Neural cell (in vitro differentiated cells): ENCODE measurements at regions not wholly inside any gene's neighbourhood (a gene's known extent, or its start where the extent isn't known, plus 50 kb on each side); places are given as distances from the start of the nearest gene placed in this dataset.

ENCODE experiments used
- H2AFZ ChIP-seq: fragments of 200-600, 300-800 bp; sonication (generic), shearing (Covaris generic); 2 replicates; pipeline ENCODE4 v1.6.0; 2014; ENCODE audit warnings: low read depth, mild to moderate bottlenecking, antibody characterized with exemption, low read length, moderate library complexity
- H3F3A ChIP-seq: fragments of 200-600 bp; shearing (Covaris generic); 2 replicates; pipeline ENCODE4 v1.6.1; 2016; ENCODE audit warnings: mild to moderate bottlenecking, moderate library complexity, mixed read lengths, antibody characterized with exemption, low read length; ENCODE audit not compliant: insufficient read depth, poor library complexity, severe bottlenecking
- H3K27ac ChIP-seq: fragments of 200-600, 300-800 bp; sonication (generic), shearing (Covaris generic); 2 replicates; pipeline ENCODE4 v1.5.1; 2014; ENCODE audit warnings: mild to moderate bottlenecking, low read length, moderate library complexity
- H3K27me3 ChIP-seq: fragments of 300-800, 200-600 bp; sonication (generic), shearing (Covaris generic); 2 replicates; pipeline ENCODE4 v1.6.0; 2014; ENCODE audit warnings: mild to moderate bottlenecking, low read depth, low read length, moderate library complexity; ENCODE audit not compliant: insufficient read depth
- H3K36me3 ChIP-seq: fragments of 300-800, 200-600 bp; sonication (generic), shearing (Covaris generic); 2 replicates; pipeline ENCODE4 v1.5.1; 2014; ENCODE audit warnings: mild to moderate bottlenecking, antibody characterized with exemption, low read length, moderate library complexity; ENCODE audit not compliant: insufficient read depth
- H3K4me2 ChIP-seq: fragments of 300-800, 200-600 bp; sonication (generic), shearing (Covaris generic); 2 replicates; pipeline ENCODE4 v1.6.0; 2014; ENCODE audit warnings: mild to moderate bottlenecking, low read length
- H3K4me3 ChIP-seq: fragments of 300-800, 200-600 bp; sonication (generic), shearing (Covaris generic); 2 replicates; pipeline ENCODE4 v1.5.1; 2014; ENCODE audit warnings: mild to moderate bottlenecking, low read length, moderate library complexity
- H3K79me2 ChIP-seq: fragments of 200-600 bp; shearing (Covaris generic); replicated peaks from 2 replicates; pipeline ENCODE4 v1.6.0; 2014; ENCODE audit warnings: mild to moderate bottlenecking, low read length, moderate library complexity; ENCODE audit not compliant: insufficient read depth
- H3K9ac ChIP-seq: fragments of 300-800, 200-600 bp; sonication (generic), shearing (Covaris generic); 2 replicates; pipeline ENCODE4 v1.6.1; 2016; ENCODE audit warnings: mild to moderate bottlenecking, low read length, mixed read lengths
- H3K9me2 ChIP-seq: fragments of 200-600 bp; shearing (Covaris generic); 2 replicates; pipeline ENCODE4 v1.6.1; 2016; ENCODE audit warnings: mild to moderate bottlenecking, low read length, mixed read lengths; ENCODE audit not compliant: insufficient read depth
- H3K9me3 ChIP-seq: fragments of 200-600, 300-800 bp; sonication (generic), shearing (Covaris generic); 2 replicates; pipeline ENCODE4 v1.6.1; 2016; ENCODE audit warnings: mild to moderate bottlenecking, mixed run types, low read length, moderate library complexity, mixed read lengths
- H4K20me1 ChIP-seq: fragments of 200-600 bp; shearing (Covaris generic); 2 replicates; pipeline ENCODE4 v1.6.1; 2016; ENCODE audit warnings: mild to moderate bottlenecking, mixed run types; ENCODE audit not compliant: insufficient read depth
- EP300 ChIP-seq: fragments of 450-650 bp; conservative IDR thresholded peaks from 2 replicates; pipeline ENCODE4 v1.6.1; 2014; ENCODE audit warnings: antibody characterized with exemption, mild to moderate bottlenecking, moderate library complexity; ENCODE audit not compliant: poor library complexity, severe bottlenecking
- EZH2 ChIP-seq: fragments of 200-600, 300-800 bp; shearing (Covaris generic), sonication (generic); IDR thresholded peaks from 2 replicates; pipeline ENCODE4 v1.6.1; 2014; ENCODE audit warnings: antibody characterized with exemption, low read length, borderline replicate concordance, mild to moderate bottlenecking; ENCODE audit not compliant: insufficient read depth, poor library complexity, severe bottlenecking
- MXI1 ChIP-seq: fragments of 450-650 bp; conservative IDR thresholded peaks from 2 replicates; pipeline ENCODE4 v1.6.1; 2014; ENCODE audit warnings: antibody characterized with exemption, mild to moderate bottlenecking; ENCODE audit not compliant: poor library complexity, severe bottlenecking
- POLR2AphosphoS5 ChIP-seq: IDR thresholded peaks from 2 replicates; pipeline ENCODE4 v1.6.1; 2012
- RAD21 ChIP-seq: fragments of 450-650 bp; conservative IDR thresholded peaks from 2 replicates; pipeline ENCODE4 v1.6.1; 2014; ENCODE audit warnings: antibody characterized with exemption, mild to moderate bottlenecking, moderate library complexity
- SMC3 ChIP-seq: fragments of 450-650 bp; conservative IDR thresholded peaks from 2 replicates; pipeline ENCODE4 v1.6.1; 2014; ENCODE audit warnings: antibody characterized with exemption, mild to moderate bottlenecking, moderate library complexity; ENCODE audit not compliant: poor library complexity
- TAF1 ChIP-seq: IDR thresholded peaks from 2 replicates; pipeline ENCODE4 v1.6.1; 2012; ENCODE audit warnings: low read depth
- TF ChIP-seq, protein P1 (sequence below): IDR thresholded peaks from 2 replicates; pipeline ENCODE4 v1.6.1; 2012; ENCODE audit warnings: borderline replicate concordance
- TF ChIP-seq, protein P2 (sequence below): fragments of 450-650 bp; IDR thresholded peaks from 2 replicates; pipeline ENCODE4 v1.5.1; 2014; ENCODE audit warnings: antibody characterized with exemption, mild to moderate bottlenecking, moderate library complexity; ENCODE audit not compliant: poor library complexity, severe bottlenecking

DNA sequence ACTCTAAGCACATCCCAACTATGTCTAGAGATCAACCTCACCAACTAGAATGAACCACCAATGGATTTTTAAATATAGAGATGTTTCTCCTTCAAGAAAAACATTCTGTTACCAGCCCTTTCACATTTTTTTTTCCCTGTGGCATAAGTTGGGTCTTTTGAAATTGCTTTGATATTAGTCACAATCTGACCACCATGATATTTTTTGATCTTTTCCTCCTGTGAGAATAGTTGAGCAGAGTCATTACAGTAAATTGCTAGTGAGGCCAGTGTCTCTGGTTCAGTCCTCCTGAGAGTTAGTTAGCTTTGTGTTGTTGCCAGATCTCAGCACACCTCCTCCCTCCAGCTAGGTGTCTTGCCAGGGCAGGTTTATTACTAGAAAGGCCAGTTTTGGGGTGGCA, 79.7 kb upstream of the MYLIP start:
- Histone ChIP-seq H3K9ac (no peak overlapping the region), H3K4me3 (no peak overlapping the region), H3K79me2 (no peaks in the 10 kb centered on the region), H3K27me3 (no peaks in the 10 kb centered on the region), H3K36me3 (no peaks in the 10 kb centered on the region), H3F3A (no peaks in the 10 kb centered on the region), H2AFZ (no peak overlapping the region), H4K20me1 (no peaks in the 10 kb centered on the region), H3K4me2 (no peak overlapping the region), H3K9me3 (no peaks in the 10 kb centered on the region), H3K27ac (no peak overlapping the region), H3K9me2 (no peaks in the 10 kb centered on the region)
- no peak for TF ChIP-seq RAD21
- no peak for TF ChIP-seq POLR2AphosphoS5
- TF ChIP-seq, protein P1, sequence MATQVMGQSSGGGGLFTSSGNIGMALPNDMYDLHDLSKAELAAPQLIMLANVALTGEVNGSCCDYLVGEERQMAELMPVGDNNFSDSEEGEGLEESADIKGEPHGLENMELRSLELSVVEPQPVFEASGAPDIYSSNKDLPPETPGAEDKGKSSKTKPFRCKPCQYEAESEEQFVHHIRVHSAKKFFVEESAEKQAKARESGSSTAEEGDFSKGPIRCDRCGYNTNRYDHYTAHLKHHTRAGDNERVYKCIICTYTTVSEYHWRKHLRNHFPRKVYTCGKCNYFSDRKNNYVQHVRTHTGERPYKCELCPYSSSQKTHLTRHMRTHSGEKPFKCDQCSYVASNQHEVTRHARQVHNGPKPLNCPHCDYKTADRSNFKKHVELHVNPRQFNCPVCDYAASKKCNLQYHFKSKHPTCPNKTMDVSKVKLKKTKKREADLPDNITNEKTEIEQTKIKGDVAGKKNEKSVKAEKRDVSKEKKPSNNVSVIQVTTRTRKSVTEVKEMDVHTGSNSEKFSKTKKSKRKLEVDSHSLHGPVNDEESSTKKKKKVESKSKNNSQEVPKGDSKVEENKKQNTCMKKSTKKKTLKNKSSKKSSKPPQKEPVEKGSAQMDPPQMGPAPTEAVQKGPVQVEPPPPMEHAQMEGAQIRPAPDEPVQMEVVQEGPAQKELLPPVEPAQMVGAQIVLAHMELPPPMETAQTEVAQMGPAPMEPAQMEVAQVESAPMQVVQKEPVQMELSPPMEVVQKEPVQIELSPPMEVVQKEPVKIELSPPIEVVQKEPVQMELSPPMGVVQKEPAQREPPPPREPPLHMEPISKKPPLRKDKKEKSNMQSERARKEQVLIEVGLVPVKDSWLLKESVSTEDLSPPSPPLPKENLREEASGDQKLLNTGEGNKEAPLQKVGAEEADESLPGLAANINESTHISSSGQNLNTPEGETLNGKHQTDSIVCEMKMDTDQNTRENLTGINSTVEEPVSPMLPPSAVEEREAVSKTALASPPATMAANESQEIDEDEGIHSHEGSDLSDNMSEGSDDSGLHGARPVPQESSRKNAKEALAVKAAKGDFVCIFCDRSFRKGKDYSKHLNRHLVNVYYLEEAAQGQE = no peak
- no peak for TF ChIP-seq TAF1
- TF ChIP-seq, protein P2, sequence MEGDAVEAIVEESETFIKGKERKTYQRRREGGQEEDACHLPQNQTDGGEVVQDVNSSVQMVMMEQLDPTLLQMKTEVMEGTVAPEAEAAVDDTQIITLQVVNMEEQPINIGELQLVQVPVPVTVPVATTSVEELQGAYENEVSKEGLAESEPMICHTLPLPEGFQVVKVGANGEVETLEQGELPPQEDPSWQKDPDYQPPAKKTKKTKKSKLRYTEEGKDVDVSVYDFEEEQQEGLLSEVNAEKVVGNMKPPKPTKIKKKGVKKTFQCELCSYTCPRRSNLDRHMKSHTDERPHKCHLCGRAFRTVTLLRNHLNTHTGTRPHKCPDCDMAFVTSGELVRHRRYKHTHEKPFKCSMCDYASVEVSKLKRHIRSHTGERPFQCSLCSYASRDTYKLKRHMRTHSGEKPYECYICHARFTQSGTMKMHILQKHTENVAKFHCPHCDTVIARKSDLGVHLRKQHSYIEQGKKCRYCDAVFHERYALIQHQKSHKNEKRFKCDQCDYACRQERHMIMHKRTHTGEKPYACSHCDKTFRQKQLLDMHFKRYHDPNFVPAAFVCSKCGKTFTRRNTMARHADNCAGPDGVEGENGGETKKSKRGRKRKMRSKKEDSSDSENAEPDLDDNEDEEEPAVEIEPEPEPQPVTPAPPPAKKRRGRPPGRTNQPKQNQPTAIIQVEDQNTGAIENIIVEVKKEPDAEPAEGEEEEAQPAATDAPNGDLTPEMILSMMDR = no peak
- no peak for TF ChIP-seq SMC3

DNA sequence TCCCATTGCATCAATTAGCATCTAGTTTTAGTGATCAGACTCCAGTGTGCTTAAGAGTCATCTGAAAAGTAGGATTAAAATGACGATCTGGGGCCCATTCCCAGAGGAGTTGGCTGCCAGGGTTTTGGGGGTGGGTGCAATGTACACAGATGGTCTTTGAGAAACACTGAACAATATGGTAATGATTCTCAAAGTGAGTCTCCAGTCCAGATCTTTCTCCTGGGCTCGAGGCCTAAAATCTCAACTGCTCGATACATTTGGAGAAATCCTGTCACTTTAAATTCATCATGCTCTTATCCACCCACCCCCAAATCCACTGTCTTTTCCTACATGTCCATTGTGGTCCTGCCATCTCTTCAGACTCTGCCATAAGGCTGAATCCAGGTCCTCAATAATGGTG, 80.7 kb upstream of the MYLIP start:
- no peaks in the 10 kb centered on the region for H3K36me3 ChIP-seq
- TF ChIP-seq EZH2 (no peak), SMC3 (no peak), TAF1 (no peak), EP300 (no peak), POLR2AphosphoS5 (no peak), MXI1 (no peak), RAD21 (no peak)
- TF ChIP-seq, protein P2 = no peak
- TF ChIP-seq, protein P1 = no peak
- H3K9me2 ChIP-seq = no peaks in the 10 kb centered on the region
- H3K9me3 ChIP-seq = no peaks in the 10 kb centered on the region
- no peak overlapping the region for H3K4me2 ChIP-seq
- no peak overlapping the region for H3K27ac ChIP-seq
- no peaks in the 10 kb centered on the region for H3F3A ChIP-seq
- no peaks in the 10 kb centered on the region for H3K79me2 ChIP-seq
- no peaks in the 10 kb centered on the region for H3K27me3 ChIP-seq
- no peaks in the 10 kb centered on the region for H4K20me1 ChIP-seq
- H3K9ac ChIP-seq = no peak overlapping the region
- H2AFZ ChIP-seq = no peak overlapping the region
- H3K4me3 ChIP-seq = no peak overlapping the region
